Transverse colon (tissue), 4 donors: ENCODE measurements at regions not wholly inside any gene's neighbourhood (a gene's known extent, or its start where the extent isn't known, plus 50 kb on each side); places are given as distances from the start of the nearest gene placed in this dataset.

Source experiments
- CTCF ChIP-seq, 5 experiments: fragments of 200-600 bp in 3 of 5; fragments of 450-650 bp in 2 of 5; sonication (generic) in 3 of 5; IDR thresholded peaks; 1 replicate in 2 of 5; 2 replicates in 3 of 5; pipeline ENCODE4 v1.5.1; 2016 to 2017; ENCODE audit warnings: antibody characterized with exemption in 5 of 5, inconsistent platforms in 3 of 5, mild to moderate bottlenecking in 2 of 5, moderate library complexity in 1 of 5
- EP300 ChIP-seq: sonication (generic); formaldehyde crosslinking; IDR thresholded peaks from one replicate; pipeline ENCODE4 v1.6.1; 2017; ENCODE audit warnings: antibody characterized with exemption, low read depth
- POLR2AphosphoS5 ChIP-seq, 3 donors: sonication (generic); formaldehyde crosslinking; IDR thresholded peaks; one replicate each; pipeline ENCODE4 v1.6.1; 2016; ENCODE audit warnings: antibody characterized with exemption in 3 of 3

DNA sequence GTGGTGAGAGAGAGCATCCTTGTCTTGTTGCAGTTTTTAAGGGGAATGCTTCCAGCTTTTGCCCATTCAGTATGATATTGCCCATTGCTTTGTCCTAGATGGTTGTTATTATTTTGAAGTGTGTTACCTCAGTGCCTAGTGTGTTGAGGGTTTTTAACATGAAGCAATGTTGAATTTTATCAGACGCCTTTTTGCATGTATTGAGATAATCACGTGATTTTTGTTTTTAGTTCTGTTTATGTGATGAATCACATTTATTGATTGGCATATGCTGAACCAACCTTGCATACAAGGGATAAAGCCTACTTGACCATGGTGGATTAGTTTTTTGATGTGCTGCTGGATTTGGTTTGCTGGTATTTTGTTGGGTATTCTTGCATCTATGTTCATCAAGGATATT is 302.3 kb upstream of the G2E3 start:
- TF ChIP-seq CTCF (IDR thresholded peaks at IDR 0.05) (no peak), POLR2AphosphoS5 (IDR thresholded peaks at IDR 0.05) (no peak), EP300 (no peak)
